22Rv1 (cell line): ENCODE measurements at regions not wholly inside any gene's neighbourhood (a gene's known extent, or its start where the extent isn't known, plus 50 kb on each side); places are given as distances from the start of the nearest gene placed in this dataset.

ENCODE experiments used
- ZFX ChIP-seq: fragments of 450-650 bp; IDR thresholded peaks from 2 replicates; pipeline ENCODE4 v1.6.1; 2017; ENCODE audit warnings: antibody characterized with exemption, borderline replicate concordance
- TF ChIP-seq, protein P1 (sequence below): fragments of 450-650 bp; IDR thresholded peaks from 2 replicates; pipeline ENCODE4 v1.5.1; 2017; ENCODE audit warnings: mild to moderate bottlenecking

DNA sequence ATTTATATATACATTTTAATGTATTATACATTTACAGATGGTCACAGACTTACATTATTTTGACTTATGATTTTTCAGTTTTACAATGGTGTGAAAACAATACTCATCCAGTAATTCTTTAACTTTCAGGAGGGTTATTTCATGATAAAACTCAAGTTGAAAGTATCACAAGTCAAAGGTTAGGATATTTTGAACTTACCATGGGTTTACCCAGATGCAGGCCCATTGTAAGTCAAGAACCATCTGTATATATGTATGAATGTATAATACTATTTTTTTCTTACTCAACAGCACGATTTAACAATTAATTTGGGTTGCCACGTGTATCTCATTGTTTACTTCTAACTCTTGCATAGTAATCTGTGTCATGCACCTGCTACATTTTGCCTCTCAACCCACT is 1002.0 kb downstream of the OTOL1 start:
- TF ChIP-seq, protein P1, sequence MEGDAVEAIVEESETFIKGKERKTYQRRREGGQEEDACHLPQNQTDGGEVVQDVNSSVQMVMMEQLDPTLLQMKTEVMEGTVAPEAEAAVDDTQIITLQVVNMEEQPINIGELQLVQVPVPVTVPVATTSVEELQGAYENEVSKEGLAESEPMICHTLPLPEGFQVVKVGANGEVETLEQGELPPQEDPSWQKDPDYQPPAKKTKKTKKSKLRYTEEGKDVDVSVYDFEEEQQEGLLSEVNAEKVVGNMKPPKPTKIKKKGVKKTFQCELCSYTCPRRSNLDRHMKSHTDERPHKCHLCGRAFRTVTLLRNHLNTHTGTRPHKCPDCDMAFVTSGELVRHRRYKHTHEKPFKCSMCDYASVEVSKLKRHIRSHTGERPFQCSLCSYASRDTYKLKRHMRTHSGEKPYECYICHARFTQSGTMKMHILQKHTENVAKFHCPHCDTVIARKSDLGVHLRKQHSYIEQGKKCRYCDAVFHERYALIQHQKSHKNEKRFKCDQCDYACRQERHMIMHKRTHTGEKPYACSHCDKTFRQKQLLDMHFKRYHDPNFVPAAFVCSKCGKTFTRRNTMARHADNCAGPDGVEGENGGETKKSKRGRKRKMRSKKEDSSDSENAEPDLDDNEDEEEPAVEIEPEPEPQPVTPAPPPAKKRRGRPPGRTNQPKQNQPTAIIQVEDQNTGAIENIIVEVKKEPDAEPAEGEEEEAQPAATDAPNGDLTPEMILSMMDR = no peak
- no peak for TF ChIP-seq ZFX
